HG03342 (cell line): ENCODE measurements at regions not wholly inside any gene's neighbourhood (a gene's known extent, or its start where the extent isn't known, plus 50 kb on each side); places are given as distances from the start of the nearest gene placed in this dataset.
"Not testable (repeated sequence)": the region's sequence is repeated elsewhere in the genome, so short reads cannot be mapped to it uniquely, and the experiment has no call there.

Source experiments
- ATAC-seq: cut with Tn5 transposase; IDR thresholded peaks from one replicate; pipeline ENCODE4 v1.9.1; 2021; ENCODE audit warnings: mild to moderate bottlenecking, moderate library complexity; ENCODE audit not compliant: unreplicated experiment

- no peak for ATAC-seq
These were observed 129.7 kb downstream of the RTP5 start for GRCh38 chr2:241999184-241999583.

GRCh38 chr2:242001853-242002252, 132.3 kb downstream of the RTP5 start:
- no peak for ATAC-seq

DNA sequence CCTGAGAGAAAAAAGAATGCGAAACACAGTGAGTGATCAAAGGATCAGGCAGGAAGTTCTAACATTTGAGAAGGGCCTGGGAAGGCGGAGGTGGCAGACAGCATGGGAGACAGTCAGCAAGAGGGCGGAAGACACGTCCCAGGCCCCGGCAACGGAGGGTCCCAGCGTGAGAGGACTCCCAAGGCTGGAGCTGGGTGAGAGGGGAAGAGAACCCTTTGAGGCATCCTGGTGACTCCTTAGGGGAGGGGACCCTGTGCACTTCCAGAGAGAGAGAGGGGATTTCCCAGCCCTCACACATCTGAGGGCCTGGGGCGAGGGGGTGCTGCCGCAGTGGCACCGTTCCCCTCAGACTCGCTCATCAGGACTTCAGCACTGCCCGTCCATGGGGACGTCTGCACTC, 133.4 kb downstream of the RTP5 start:
- no peak for ATAC-seq

DNA sequence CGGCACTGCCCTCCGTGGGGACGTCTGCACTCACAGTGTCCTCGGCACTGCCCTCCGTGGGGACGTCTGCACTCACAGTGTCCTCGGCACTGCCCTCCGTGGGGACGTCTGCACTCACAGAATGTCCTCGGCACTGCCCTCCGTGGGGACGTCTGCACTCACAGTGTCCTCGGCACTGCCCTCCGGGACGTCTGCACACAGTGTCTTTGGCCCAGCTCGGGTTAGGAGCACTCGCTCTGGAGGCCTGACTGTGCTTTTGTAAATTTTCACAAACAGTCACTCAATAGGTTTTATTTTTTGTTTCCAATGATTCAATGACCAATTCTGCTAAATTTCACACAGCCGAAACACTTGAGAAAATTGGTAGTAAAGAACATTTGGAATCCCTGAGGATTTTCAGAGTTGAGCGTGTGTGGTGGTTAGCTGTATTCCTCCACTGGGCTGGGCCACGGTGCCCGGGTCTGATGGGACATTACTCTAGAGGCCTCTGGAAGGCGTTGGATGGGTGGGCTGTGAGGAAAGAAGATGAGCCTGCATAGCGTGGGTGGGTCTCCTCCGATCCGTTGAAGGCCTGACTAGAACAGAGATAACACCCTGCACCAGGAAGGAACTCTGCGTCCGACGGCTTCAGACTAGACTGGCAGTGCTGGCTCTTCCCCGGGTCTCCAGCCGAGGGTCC, 134.8 kb downstream of the RTP5 start:
- no peak for ATAC-seq

- no peak for ATAC-seq
These were observed 135.3 kb downstream of the RTP5 start for GRCh38 chr2:242004902-242005230.

GRCh38 chr2:242006091-242006634, 136.6 kb downstream of the RTP5 start:
- ATAC-seq: not testable (repeated sequence)

DNA sequence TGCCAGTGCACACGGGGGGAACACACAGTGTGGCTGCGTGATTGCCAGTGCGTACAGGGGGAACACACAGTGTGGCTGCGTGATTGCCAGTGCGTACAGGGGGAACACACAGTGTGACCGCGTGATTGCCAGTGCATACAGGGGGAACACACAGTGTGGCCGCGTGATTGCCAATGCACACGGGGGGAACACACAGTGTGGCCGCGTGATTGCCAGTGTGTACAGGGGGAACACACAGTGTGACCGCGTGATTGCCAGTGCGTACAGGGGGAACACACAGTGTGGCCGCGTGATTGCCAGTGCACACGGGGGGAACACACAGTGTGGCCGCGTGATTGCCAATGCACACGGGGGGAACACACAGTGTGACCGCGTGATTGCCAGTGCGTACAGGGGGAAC, 139.4 kb downstream of the RTP5 start:
- ATAC-seq: not testable (repeated sequence)

DNA sequence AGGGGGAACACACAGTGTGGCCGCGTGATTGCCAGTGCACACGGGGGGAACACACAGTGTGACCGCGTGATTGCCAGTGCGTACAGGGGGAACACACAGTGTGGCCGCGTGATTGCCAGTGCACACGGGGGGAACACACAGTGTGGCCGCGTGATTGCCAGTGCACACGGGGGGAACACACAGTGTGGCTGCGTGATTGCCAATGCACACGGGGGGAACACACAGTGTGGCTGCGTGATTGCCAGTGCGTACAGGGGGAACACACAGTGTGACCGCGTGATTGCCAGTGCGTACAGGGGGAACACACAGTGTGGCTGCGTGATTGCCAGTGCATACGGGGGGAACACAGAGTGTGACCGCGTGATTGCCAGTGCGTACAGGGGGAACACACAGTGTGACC, 140.3 kb downstream of the RTP5 start:
- not testable (repeated sequence) for ATAC-seq

DNA sequence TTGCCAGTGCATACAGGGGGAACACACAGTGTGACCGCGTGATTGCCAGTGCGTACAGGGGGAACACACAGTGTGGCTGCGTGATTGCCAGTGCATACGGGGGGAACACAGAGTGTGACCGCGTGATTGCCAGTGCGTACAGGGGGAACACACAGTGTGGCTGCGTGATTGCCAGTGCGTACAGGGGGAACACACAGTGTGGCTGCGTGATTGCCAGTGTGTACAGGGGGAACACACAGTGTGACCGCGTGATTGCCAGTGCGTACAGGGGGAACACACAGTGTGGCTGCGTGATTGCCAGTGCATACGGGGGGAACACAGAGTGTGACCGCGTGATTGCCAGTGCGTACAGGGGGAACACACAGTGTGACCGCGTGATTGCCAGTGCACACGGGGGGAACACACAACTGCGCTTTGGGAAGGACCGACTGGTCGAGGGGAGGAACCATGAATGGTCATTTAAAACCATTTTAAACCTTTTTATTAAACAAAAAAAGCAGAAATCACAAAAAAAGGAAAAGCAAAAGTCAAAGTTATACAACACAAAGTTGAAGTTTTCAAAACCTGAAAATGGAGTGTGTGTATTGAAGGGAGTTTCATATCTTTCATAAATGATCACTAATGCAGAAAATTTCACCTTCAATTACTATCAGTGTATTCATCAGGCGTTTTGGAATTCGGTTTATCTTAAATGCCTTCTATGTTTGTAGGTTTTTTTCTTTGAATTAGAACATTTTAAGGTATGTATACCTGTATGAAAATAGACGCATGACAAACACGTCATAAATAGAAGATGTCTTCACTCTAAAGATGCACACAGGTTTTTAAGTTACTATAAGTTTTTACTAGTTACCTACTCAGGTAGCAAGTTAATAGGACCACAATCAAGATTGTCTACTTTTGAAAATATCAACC, 141.0 kb downstream of the RTP5 start:
- ATAC-seq: not testable (repeated sequence)

DNA sequence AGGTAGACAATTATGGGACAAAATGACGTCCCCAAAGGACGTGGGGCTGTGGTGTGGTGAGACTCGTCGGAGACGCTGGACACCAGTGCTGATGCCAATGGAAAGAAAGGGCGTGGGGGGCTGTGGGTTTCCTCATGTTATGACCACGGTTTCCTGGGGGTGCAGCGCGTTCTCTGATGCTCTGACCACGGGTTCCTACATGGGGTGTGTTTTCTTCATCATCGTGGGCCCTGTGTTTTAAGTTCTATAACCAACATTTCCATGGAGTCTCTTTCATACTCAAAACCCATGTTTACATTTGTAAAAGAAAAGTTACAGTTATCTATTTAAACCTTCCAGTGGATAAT, 141.6 kb downstream of the RTP5 start:
- ATAC-seq: no peak

- ATAC-seq: no peak
These were observed 142.0 kb downstream of the RTP5 start for GRCh38 chr2:242011516-242011915.

DNA sequence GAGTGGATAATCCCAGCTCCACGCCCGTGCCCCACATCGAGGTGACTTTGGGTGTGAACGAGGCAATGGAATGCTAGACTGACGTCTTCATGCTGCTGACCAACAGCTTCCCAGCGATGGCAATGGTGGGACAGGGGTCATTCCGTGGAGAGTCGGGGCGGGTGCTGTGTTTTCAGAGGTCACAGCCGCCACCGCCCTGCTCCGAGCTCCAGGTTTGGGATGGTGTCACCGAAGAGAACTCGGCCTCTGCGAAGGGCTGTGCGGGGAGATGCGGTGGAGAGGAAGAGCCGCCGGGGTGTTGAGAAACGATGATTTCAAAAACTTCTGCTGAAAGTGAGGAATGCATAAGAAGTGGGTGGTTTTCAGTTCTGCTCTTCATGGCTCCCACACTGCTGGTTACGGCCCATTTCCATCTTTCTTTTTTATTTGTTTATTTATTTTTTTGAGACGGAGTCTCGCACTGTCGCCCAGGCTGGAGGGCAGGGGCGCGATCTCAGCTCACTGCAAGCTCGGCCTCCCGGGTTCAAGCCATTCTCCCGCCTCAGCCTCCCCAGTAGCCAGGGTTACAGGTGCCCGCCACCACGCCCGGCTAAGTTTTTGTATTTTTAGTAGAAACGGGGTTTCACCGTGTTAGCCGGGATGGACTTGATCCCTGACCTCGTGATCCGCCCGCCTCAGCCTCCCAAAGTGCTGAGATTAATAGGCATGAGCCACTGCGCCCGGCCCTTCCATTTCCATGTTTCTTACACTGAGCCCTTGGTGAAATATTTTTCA, 142.6 kb downstream of the RTP5 start:
- ATAC-seq: no peak

DNA sequence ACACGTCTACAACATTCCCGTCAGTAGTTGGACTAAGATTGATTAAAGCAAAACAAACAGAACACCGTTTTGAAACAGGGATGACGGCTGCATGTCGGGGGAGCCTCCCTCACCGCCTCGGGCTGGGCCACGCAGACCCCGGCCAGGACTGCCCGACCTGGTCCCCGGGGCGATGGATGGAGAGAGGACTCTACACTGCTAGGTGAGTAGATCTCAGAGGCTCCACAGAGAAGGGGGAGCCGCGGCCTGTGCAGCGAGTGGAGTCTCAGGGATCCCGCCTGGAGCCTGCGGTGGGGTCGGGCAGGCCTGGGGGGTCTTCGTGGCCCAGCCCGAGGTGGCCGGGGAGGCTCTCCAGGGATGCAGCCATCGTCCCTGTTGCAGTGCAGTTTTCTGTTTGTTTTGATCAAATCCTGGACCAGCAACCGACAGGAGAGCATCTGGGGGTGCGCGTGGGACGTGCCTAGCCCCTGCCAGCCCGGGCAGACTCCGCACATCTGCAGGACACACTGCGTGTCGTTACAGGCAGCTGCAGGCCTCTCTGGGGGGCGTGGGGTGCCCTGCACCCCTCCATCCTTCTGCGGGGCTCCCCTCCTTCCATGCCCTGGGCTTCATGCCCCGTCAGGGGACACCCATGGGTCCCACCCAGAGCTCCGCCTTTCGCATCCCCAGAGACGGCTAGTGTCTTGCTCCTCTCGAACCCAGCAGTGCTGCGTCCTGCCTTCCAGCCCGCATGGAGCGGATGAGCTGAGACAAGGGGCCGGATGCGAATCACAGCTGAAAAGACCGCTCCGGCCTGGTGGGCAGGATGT, 143.6 kb downstream of the RTP5 start:
- no peak for ATAC-seq

GRCh38 chr2:242013771-242014170, 144.2 kb downstream of the RTP5 start:
- ATAC-seq: no peak

DNA sequence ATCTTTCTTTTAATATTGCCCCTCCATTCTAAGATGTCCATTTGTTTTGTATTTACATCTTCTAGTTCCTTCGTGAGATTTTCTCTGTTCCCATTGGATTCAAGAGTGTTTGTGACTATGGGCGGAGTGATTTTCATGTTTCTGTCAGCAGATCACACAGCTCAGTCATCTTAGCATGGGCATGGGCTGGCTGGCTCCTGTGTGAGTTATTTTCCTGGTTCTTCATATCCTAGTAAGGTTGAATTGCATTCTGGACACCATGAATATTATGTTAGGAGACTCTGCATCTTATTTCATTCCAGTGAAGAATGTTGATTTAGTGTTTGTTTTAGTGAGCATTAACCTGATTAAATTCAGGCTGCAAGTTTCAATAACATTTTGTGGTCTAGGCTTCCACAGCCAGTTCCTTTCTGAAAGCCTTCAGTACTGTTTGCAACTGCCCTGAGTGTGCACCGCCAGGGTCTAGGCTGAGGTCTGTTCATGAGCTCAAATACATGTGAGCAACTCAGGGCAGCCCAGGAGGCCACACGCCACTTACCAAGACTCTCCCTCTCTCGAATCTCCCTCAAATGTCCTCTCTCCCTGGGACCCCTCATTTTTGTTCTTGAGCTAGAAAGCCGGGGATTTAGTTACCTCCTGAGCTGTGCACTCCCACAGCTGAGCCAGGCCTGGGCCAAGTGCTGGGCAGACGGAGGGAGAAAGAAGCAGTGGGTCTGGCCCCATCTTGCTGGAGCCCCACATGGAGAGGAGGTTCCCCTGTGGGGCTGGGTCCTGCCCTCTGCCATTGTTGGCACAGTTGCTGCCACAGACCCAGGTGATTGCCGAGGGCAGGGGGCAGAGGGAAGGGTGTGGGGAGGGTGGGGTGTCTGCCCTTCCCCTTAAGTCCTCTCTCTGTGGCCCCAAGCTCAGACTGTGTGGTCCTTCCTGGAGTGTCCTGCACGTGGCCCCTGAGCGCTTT, 145.9 kb downstream of the RTP5 start:
- ATAC-seq: no peak

DNA sequence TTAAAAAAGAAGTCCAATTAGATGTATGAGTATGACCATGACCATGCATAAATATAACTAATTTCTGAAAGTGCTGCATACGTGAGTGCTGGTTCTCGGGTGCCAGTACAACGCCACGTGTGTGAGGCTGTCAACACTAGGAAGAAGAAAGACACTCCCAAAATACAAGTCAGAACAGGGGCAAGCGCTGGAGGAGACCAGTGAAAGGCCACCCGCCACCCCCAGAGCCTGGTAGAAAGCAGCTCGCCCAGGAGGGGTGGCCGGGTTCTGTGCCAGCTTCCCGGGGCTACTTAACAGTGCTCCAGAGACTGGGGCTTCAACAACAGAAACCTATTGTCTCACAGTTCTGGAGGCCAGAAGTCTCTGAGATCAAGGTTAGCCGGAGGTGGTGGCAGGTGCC, 147.6 kb downstream of the RTP5 start:
- no peak for ATAC-seq

- not testable (repeated sequence) for ATAC-seq
These were observed 148.9 kb downstream of the RTP5 start for GRCh38 chr2:242018416-242018815.

GRCh38 chr2:242019344-242019743, 149.8 kb downstream of the RTP5 start:
- no peak for ATAC-seq

GRCh38 chr2:242020196-242021004, 150.9 kb downstream of the RTP5 start:
- ATAC-seq: no peak
